HG03378 (cell line): ENCODE measurements at regions not wholly inside any gene's neighbourhood (a gene's known extent, or its start where the extent isn't known, plus 50 kb on each side); places are given as distances from the start of the nearest gene placed in this dataset.

Source experiments
- ATAC-seq: cut with Tn5 transposase; IDR thresholded peaks from one replicate; pipeline ENCODE4 v1.9.1; 2021; ENCODE audit warnings: mild to moderate bottlenecking, moderate library complexity; ENCODE audit not compliant: unreplicated experiment

- ATAC-seq, result no peak
Observed at GRCh38 chr1:56017336-56017735, 562.0 kb downstream of the PLPP3 start.

- ATAC-seq, result no peak
Observed at GRCh38 chr1:56003846-56004245, 575.5 kb downstream of the PLPP3 start.

- ATAC-seq, result no peak
Observed at GRCh38 chr1:56002231-56002630, 577.1 kb downstream of the PLPP3 start.

GRCh38 chr1:56000424-56000823, 578.9 kb downstream of the PLPP3 start:
- no peak for ATAC-seq

DNA sequence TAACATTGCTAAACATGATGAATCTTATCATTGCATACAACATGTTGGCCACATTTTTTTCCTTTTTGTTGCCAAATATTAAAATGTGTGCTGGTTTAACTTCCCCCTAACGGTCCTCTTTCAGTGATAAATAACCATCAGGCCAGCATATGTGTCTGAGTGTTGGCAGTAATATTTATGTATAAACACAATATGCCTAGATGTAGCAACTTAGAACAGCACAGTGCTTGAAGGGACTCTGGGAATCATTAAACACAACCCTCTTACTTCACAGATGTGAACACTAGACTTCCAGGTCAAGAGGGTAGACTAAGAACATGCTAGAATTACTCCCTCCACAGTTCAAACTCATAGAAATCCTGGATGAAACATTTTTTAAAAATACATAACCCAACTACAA, 581.8 kb downstream of the PLPP3 start:
- ATAC-seq, result no peak

- ATAC-seq, result no peak
Observed at GRCh38 chr1:55993646-55994318, 585.6 kb downstream of the PLPP3 start.

- ATAC-seq, result no peak
Observed at GRCh38 chr1:55990007-55990406, 589.4 kb downstream of the PLPP3 start.

DNA sequence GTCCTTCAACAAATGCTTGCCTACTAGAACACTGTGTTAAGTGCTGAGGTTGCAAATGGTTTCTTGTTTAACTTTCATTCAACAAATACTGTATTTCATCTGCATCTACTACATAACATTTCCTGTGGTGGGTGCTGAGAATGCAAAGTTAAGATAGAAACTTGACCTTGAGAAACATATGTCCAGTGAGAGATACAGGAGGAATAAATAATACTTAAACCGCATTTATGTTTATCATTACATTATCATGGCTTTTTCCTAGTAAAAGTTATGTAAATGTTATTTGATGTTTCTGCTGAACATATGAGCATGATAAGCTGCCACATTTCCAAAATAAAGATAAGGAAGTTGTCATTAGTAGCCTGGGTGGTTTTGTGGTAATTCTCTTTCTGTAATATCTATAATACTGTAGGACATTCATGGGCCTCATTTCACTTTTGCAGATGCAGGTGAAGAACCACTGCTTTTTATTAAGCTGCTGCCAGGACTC, 590.4 kb downstream of the PLPP3 start:
- ATAC-seq, result no peak

DNA sequence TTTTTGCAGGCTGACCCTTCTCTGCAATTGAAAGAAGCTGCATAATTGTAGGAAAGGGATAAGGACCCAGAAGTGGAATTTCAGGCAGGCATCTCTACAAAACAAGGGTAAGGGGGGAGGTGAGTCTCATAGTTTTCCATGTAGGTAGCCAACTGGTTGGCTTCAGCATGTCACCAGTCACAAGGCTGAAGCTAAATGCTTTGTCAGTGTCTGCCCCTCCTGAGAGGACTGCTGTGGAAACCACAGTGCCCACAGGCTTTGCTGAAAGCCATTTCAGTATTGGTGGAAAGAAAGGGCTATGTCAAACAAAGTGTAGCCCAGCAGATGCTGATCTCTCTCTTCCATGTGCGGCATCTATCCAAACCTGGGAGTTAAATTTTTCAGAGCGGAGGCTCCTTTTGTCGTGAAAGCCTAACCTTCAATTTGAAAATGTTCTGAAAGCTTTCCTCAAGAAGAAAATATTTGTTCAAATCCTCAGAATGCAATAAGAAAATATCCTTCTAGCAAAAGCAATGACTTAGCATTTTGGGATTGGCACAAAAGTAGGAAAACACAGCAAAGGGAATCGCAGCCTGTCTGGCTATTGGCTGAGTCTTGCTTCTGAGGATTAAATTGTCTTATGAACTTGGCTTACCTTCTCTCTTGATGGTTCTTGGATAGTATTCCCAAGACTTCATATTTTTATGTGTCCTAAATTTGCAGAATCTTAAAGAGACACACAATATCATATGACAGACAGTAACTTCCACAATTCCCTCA, 591.7 kb downstream of the PLPP3 start:
- ATAC-seq, result no peak

DNA sequence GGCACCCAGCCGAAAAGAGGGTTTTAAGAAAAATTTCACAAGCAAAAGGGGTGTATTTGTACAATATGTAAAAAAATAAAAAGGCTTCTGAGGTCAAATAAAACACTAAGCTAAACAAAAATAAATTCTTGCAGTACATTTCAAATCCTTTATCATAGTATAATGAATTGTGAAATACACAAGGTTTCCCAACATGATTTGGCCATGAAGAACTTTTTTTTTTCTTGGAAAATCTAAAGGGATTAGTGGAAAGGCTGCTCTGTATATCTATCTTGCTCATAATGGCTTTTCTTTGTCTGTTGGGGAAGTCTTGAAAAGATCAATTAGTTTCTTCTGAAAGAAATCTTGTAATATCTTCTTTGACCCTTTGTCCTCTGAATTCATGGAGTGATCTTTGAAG, 593.4 kb downstream of the PLPP3 start:
- ATAC-seq, result no peak

- no peak for ATAC-seq
Observed at GRCh38 chr1:55981010-55981650, 598.2 kb downstream of the PLPP3 start.

DNA sequence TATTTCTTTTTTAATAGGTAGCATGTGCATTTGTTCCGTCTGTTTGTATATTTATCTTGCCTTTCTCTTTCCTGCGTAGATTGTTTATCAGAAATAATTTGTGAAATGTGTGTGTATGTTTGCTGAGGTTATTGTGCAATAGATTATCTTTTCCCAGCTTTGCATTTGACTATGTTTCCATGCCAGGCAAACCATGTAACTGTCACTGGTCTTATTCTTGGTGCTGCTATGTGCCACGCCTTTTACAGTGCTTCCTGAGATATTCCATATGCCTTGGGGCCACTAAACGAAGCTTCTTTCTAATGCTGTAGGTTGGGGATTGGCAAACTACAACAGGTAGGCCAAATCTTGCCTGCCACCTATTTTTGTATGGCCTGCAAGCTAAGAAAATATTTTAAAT, 598.8 kb downstream of the PLPP3 start:
- no peak for ATAC-seq

DNA sequence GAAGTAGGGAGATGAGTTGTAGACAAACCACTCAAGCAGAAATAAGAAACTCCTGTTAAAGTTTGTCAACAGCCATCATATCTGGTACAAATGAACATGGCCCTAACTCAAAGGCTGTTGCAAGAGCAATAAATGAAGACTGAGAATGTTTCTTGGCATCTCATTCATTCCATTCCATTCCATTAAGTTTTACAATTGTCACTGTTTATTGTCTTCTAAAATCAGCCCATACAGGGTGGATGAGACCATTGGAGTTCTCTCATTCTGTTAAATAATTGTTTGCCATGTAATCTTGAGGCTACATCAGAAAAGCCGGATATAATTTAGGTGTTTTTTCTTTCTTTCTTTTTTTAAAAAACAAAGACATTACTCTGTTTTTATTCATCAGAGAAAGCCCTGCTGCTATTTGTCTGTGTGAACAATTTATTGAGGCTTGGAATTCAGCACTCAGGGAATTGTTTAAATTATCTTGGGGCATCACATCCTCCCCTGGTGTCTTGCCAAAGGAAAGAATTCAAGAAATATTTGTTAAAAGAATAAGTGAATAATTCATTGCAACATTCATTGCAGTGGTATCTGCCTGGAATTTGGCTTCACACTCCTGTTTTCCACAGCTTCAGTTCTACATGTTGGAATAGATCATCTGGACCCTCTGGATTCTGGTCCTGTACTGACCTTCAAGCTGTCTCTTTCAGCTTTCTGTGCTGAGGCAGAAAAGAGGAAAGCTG, 604.5 kb downstream of the PLPP3 start:
- no peak for ATAC-seq

- no peak for ATAC-seq
Observed at GRCh38 chr1:55970526-55971110, 608.7 kb downstream of the PLPP3 start.

DNA sequence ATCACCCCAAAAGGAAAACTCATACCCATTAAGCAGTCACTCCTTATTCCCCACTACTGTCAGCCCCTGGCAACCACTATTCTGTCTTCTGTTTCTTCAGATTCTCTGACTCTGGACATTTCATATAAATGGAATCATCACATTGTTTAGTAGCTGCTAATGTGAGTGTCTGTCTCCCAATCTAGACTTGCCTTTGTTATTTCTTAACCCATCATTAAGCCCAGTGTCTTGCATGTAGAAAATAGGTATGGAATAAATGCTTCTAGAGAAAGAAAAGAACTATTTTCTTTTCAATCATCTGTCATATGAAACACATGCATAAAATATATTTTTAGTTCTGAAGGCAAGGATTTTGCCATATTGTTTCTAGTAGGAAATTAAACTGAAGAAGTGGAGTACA, 610.0 kb downstream of the PLPP3 start:
- ATAC-seq, result no peak

DNA sequence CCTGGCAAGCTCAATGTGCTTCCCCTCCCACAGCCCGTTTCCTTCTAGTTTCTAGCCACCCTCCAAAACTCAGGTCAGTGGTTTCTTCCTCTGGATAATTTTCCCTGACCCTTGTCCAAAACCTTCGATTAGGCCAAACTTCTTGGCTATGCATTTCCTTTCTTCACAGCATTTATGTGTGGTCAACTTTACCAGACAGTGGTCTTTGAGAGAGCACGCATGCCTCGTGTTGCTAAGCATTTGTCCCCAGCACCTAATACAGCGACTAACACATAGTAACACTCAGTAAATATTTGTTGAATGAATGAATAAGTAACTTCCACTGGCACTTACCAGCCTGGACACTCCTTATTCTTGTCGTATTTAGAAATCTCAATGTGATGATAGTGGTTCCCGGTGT, 610.7 kb downstream of the PLPP3 start:
- ATAC-seq, result no peak

GRCh38 chr1:55965981-55966461, 613.3 kb downstream of the PLPP3 start:
- ATAC-seq, result no peak

DNA sequence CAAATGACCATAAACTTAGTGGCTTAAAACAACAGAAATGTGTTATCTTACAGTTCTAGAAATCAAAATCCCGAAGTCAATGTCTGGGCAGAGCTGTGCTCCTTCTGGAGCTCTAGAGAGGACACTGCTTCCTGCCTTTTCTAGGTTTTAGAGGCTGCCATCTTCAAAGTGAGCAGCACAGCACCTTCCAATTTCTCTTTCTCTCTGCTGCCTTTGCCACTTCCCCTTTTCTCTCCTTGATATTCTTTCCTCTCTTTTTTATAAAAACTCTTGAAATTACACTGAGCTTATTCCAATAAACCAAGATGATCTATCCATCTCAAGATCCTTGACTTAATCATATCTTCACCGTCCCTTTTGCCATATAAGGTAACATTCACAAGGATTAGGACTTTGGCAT, 616.9 kb downstream of the PLPP3 start:
- ATAC-seq, result no peak

- no peak for ATAC-seq
Observed at GRCh38 chr1:55959136-55959548, 620.2 kb downstream of the PLPP3 start.

DNA sequence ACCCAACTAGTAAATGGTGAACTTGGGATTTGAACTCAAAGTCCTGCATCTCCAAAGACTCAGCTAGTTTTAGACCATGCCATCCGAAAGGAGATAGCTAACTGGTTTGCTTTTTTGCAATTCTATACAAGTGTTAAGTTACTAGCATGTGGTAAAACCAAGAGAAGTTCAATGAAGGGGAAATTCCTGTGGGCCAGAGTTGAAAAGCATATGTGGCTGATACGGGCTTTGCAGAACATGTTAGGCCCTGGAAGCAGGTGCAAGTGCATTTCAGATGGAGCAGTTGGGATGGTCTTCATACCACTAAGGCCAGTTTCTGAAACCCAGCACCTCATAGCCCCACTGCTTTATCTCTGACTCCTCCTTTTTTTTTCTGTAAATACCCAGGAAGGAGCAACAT, 620.9 kb downstream of the PLPP3 start:
- ATAC-seq, result no peak

DNA sequence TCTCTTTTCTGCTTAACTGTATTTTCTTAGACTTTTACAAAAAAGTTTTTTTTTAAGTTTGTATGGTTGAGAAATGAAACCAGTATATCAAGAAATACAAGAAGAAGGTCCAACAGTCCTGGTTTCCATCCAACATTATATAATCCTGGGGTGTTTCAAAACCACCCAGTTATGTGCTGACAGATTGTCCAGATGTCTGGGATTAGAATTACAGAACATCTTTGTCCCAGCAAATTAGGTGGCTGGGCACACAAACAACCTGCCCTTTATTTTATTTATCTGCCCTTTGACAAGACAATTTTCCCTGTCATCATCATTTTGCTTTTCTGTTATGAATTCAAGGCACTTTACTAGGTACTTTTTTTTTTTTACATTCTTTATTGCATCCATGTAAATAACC, 622.1 kb downstream of the PLPP3 start:
- no peak for ATAC-seq
